ENCODE measurements at regions not wholly inside any gene's neighbourhood (a gene's known extent, or its start where the extent isn't known, plus 50 kb on each side); places are given as distances from the start of the nearest gene placed in this dataset.

GRCh38 chr2:39524061-39524460, 87.0 kb upstream of the MAP4K3 start:
- TF ChIP-seq, protein P1, sequence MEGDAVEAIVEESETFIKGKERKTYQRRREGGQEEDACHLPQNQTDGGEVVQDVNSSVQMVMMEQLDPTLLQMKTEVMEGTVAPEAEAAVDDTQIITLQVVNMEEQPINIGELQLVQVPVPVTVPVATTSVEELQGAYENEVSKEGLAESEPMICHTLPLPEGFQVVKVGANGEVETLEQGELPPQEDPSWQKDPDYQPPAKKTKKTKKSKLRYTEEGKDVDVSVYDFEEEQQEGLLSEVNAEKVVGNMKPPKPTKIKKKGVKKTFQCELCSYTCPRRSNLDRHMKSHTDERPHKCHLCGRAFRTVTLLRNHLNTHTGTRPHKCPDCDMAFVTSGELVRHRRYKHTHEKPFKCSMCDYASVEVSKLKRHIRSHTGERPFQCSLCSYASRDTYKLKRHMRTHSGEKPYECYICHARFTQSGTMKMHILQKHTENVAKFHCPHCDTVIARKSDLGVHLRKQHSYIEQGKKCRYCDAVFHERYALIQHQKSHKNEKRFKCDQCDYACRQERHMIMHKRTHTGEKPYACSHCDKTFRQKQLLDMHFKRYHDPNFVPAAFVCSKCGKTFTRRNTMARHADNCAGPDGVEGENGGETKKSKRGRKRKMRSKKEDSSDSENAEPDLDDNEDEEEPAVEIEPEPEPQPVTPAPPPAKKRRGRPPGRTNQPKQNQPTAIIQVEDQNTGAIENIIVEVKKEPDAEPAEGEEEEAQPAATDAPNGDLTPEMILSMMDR (IDR thresholded peaks at IDR 0.05) = no peak
- TF ChIP-seq POLR2A (IDR thresholded peaks at IDR 0.05) = no peak
- no peak for TF ChIP-seq EP300 (IDR thresholded peaks at IDR 0.05)
- TF ChIP-seq POLR2AphosphoS5 (IDR thresholded peaks at IDR 0.05) = no peak
